Ishikawa (cell line): ENCODE measurements at regions not wholly inside any gene's neighbourhood (a gene's known extent, or its start where the extent isn't known, plus 50 kb on each side); places are given as distances from the start of the nearest gene placed in this dataset.

Source experiments
- CEBPB ChIP-seq: IDR thresholded peaks from 2 replicates; pipeline ENCODE4 v1.6.1; 2012
- CREB1 ChIP-seq: IDR thresholded peaks from 2 replicates; pipeline ENCODE4 v1.6.1; 2012; ENCODE audit warnings: low read depth
- EGR1 ChIP-seq: IDR thresholded peaks from 2 replicates; pipeline ENCODE4 v1.6.1; 2012
- EP300 ChIP-seq: IDR thresholded peaks from 2 replicates; pipeline ENCODE4 v1.6.1; 2012; ENCODE audit warnings: borderline replicate concordance
- FOXM1 ChIP-seq: IDR thresholded peaks from 2 replicates; pipeline ENCODE4 v1.6.1; 2012; ENCODE audit warnings: low read depth, borderline replicate concordance
- MAX ChIP-seq: IDR thresholded peaks from 2 replicates; pipeline ENCODE4 v1.6.1; 2012
- NFIC ChIP-seq: IDR thresholded peaks from 2 replicates; pipeline ENCODE4 v1.6.1; 2012
- RAD21 ChIP-seq: IDR thresholded peaks from 2 replicates; pipeline ENCODE4 v1.6.1; 2012; ENCODE audit warnings: low read depth
- TAF1 ChIP-seq: IDR thresholded peaks from 2 replicates; pipeline ENCODE4 v1.6.1; 2012; ENCODE audit warnings: low read depth, mild to moderate bottlenecking
- TCF12 ChIP-seq: IDR thresholded peaks from 2 replicates; pipeline ENCODE4 v1.6.1; 2012; ENCODE audit warnings: low read depth
- TEAD4 ChIP-seq: IDR thresholded peaks from 2 replicates; pipeline ENCODE4 v1.6.1; 2012
- YY1 ChIP-seq: IDR thresholded peaks from 2 replicates; pipeline ENCODE4 v1.6.1; 2012; ENCODE audit warnings: low read depth
- ZBTB7A ChIP-seq: IDR thresholded peaks from 2 replicates; pipeline ENCODE4 v1.6.1; 2012; ENCODE audit warnings: low read depth
- TF ChIP-seq, protein P1 (sequence below): IDR thresholded peaks from 2 replicates; pipeline ENCODE4 v1.6.1; 2012
- TF ChIP-seq, protein P2 (sequence below): IDR thresholded peaks from 2 replicates; pipeline ENCODE4 v1.6.1; 2012; ENCODE audit warnings: low read depth, mild to moderate bottlenecking

DNA sequence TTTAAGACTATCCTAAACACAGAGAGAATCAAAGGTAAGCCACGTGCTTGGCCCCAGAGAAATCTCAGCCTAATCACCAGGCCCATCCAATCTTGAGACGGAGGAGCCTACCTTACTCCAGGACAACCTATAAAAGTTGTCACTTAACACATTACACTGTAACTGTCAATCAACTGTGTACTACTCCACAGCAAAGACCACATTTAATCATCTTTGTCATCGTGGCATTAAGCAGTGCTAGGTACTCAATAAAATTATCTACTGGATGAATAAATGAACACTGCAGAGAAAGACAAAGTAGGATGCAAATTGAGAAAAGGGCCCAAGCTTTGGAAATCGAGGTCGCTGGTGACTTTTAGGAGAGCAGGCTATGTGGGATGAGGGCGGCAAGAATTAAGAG is 466.7 kb downstream of the SHQ1 start:
- TF ChIP-seq ZBTB7A (no peak), CREB1 (no peak), CEBPB (no peak), EP300 (no peak), TCF12 (no peak), YY1 (no peak), TAF1 (no peak), EGR1 (no peak), RAD21 (no peak), TEAD4 (no peak), MAX (no peak)

- TF ChIP-seq ZBTB7A (no peak), YY1 (no peak), TAF1 (no peak), TCF12 (no peak), EGR1 (no peak), CREB1 (no peak), MAX (no peak), TEAD4 (no peak), RAD21 (no peak), EP300 (no peak), NFIC (no peak), CEBPB (no peak), FOXM1 (no peak)
- TF ChIP-seq, protein P1, sequence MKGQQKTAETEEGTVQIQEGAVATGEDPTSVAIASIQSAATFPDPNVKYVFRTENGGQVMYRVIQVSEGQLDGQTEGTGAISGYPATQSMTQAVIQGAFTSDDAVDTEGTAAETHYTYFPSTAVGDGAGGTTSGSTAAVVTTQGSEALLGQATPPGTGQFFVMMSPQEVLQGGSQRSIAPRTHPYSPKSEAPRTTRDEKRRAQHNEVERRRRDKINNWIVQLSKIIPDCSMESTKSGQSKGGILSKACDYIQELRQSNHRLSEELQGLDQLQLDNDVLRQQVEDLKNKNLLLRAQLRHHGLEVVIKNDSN: no peak
- TF ChIP-seq, protein P2, sequence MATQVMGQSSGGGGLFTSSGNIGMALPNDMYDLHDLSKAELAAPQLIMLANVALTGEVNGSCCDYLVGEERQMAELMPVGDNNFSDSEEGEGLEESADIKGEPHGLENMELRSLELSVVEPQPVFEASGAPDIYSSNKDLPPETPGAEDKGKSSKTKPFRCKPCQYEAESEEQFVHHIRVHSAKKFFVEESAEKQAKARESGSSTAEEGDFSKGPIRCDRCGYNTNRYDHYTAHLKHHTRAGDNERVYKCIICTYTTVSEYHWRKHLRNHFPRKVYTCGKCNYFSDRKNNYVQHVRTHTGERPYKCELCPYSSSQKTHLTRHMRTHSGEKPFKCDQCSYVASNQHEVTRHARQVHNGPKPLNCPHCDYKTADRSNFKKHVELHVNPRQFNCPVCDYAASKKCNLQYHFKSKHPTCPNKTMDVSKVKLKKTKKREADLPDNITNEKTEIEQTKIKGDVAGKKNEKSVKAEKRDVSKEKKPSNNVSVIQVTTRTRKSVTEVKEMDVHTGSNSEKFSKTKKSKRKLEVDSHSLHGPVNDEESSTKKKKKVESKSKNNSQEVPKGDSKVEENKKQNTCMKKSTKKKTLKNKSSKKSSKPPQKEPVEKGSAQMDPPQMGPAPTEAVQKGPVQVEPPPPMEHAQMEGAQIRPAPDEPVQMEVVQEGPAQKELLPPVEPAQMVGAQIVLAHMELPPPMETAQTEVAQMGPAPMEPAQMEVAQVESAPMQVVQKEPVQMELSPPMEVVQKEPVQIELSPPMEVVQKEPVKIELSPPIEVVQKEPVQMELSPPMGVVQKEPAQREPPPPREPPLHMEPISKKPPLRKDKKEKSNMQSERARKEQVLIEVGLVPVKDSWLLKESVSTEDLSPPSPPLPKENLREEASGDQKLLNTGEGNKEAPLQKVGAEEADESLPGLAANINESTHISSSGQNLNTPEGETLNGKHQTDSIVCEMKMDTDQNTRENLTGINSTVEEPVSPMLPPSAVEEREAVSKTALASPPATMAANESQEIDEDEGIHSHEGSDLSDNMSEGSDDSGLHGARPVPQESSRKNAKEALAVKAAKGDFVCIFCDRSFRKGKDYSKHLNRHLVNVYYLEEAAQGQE: no peak
Observed at GRCh38 chr3:72380711-72381493, 467.3 kb downstream of the SHQ1 start.

- TF ChIP-seq, protein P1: no peak
- TF ChIP-seq TEAD4: peak; percentile 56
Observed at GRCh38 chr3:72380193-72380592, 468.1 kb downstream of the SHQ1 start.

DNA sequence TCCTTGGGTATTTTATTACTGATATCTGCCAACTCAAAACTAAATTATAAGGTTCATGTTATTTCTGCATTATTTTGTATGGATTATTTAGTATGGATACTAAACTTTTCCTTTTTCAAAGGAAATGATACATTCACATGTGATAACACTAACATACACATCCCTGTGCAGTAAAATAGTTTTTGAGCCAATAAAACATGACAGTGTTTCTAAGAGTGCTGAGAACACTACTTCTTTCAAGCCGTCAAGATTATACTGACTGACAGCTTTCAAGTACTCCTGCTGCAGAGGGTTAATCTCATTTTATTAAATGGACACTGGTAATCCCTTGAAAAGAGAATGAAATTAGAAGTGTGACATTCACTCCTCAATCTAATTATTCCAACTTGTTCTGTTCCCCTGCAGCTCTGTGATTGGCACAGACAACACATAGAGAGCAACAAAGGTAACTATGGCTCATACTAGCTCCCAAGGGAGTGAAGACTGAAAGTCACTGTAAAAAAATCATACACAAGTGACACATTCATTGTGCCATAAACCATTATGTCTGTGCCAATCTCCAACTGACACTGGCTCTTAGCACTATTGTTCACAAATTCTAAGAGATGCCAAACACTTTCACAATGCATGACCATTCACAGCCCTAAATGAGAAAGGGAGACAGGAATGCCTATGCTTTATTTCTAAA is 468.6 kb downstream of the SHQ1 start:
- TF ChIP-seq CREB1: no peak
- TF ChIP-seq EGR1: no peak
- TF ChIP-seq, protein P2: no peak
- no peak for TF ChIP-seq RAD21
- no peak for TF ChIP-seq FOXM1

GRCh38 chr3:72378287-72378686 is 470.0 kb downstream of the SHQ1 start:
- no peak for TF ChIP-seq TAF1
- no peak for TF ChIP-seq YY1
- TF ChIP-seq NFIC: no peak
- no peak for TF ChIP-seq CEBPB
- no peak for TF ChIP-seq CREB1
- no peak for TF ChIP-seq EGR1
- no peak for TF ChIP-seq FOXM1
- TF ChIP-seq TCF12: no peak
- TF ChIP-seq, protein P2: no peak
